Naive thymus-derived CD4-positive, alpha-beta T cell (primary cell): ENCODE measurements at regions not wholly inside any gene's neighbourhood (a gene's known extent, or its start where the extent isn't known, plus 50 kb on each side); places are given as distances from the start of the nearest gene placed in this dataset.

Experiments
- ATAC-seq: fragments of 150-1000 bp; cut with Tn5 transposase; 2 replicates; pipeline ENCODE4 v1.10.0; 2021; ENCODE audit warnings: mild to moderate bottlenecking, moderate library complexity
- CTCF ChIA-PET: fragments of 350-600 bp; sonication (Branson Sonifier 250); formaldehyde crosslinking; loops from one replicate; lab custom pipeline; 2021; ENCODE audit warnings: antibody characterized with exemption; lab: Charles Lee
- POLR2A ChIA-PET: fragments of 350-600 bp; sonication (Branson Sonifier 250); formaldehyde crosslinking; loops from one replicate; lab custom pipeline; 2021; ENCODE audit warnings: antibody characterized with exemption, inconsistent platforms; lab: Charles Lee
- DNase-seq, 9 donors: peaks; one replicate each; pipeline versions ENCODE4 v3.0.0 to v3.0.0-alpha.2; 2020 to 2022; ENCODE audit warnings: mixed read lengths in 1 of 9
- H3K27ac ChIP-seq: one replicate; pipeline ENCODE4 v1.7.0; 2013; ENCODE audit warnings: mild to moderate bottlenecking, low read depth, low read length, moderate library complexity
- H3K27me3 ChIP-seq, 2 donors: one replicate each; pipeline ENCODE4 v1.7.0; 2013; ENCODE audit warnings: low read length in 2 of 2, mild to moderate bottlenecking in 2 of 2, moderate library complexity in 2 of 2; ENCODE audit not compliant: control insufficient read depth in 2 of 2, insufficient read depth in 2 of 2
- H3K36me3 ChIP-seq, 3 experiments: 1 replicate in 2 of 3; 2 replicates in 1 of 3; pipeline ENCODE4 v1.7.0; 2013; ENCODE audit warnings: low read length in 3 of 3, mild to moderate bottlenecking in 3 of 3, moderate library complexity in 1 of 3; ENCODE audit not compliant: insufficient read depth in 3 of 3, control insufficient read depth in 2 of 3
- H3K4me1 ChIP-seq, 2 donors: one replicate each; pipeline ENCODE4 v1.7.0; 2013; ENCODE audit warnings: low read length in 2 of 2, mild to moderate bottlenecking in 2 of 2, moderate library complexity in 1 of 2; ENCODE audit not compliant: control insufficient read depth in 2 of 2, insufficient read depth in 2 of 2
- H3K4me3 ChIP-seq: 2 replicates; pipeline ENCODE4 v1.7.0; 2013; ENCODE audit warnings: mild to moderate bottlenecking, low read length
- H3K9me3 ChIP-seq, 3 experiments: 1 replicate in 2 of 3; 2 replicates in 1 of 3; pipeline ENCODE4 v1.7.0; 2013; ENCODE audit warnings: low read length in 3 of 3; ENCODE audit not compliant: control insufficient read depth in 2 of 3
- H3K27ac Mint-ChIP-seq, 9 donors: one replicate each; pipeline ENCODE4 v1.8.0; 2020 to 2022; ENCODE audit warnings: mixed read lengths in 9 of 9, mild to moderate bottlenecking in 8 of 9, moderate library complexity in 5 of 9, inconsistent platforms in 2 of 9
- H3K27me3 Mint-ChIP-seq, 5 donors: one replicate each; pipeline ENCODE4 v1.8.0; 2021 to 2022; ENCODE audit warnings: mixed read lengths in 5 of 5, mild to moderate bottlenecking in 1 of 5
- H3K36me3 Mint-ChIP-seq, 5 donors: one replicate each; pipeline ENCODE4 v1.8.0; 2020 to 2022; ENCODE audit warnings: mixed read lengths in 5 of 5, mild to moderate bottlenecking in 3 of 5, inconsistent platforms in 1 of 5
- H3K4me1 Mint-ChIP-seq, 7 donors: one replicate each; pipeline ENCODE4 v1.8.0; 2020 to 2022; ENCODE audit warnings: mixed read lengths in 7 of 7, mild to moderate bottlenecking in 3 of 7, inconsistent platforms in 1 of 7
- H3K4me3 Mint-ChIP-seq, 10 donors: one replicate each; pipeline ENCODE4 v1.8.0; 2020 to 2022; ENCODE audit warnings: mild to moderate bottlenecking in 10 of 10, mixed read lengths in 10 of 10, moderate library complexity in 6 of 10, inconsistent platforms in 2 of 10
- H3K9me3 Mint-ChIP-seq, 11 donors: one replicate each; pipeline ENCODE4 v1.8.0; 2020 to 2022; ENCODE audit warnings: mixed read lengths in 11 of 11, mild to moderate bottlenecking in 4 of 11, inconsistent platforms in 1 of 11, moderate library complexity in 1 of 11
- intact Hi-C, 2 donors: fragments of 100-400 bp; cut with micrococcal nuclease; formaldehyde crosslinking; loops; one replicate each; pipeline ENCODE4 v1.15.1; 2023

- Histone ChIP-seq H3K4me1 (no peaks in the 10 kb centered on the region), H3K27me3 (no peaks in the 10 kb centered on the region), H3K27ac (no peak overlapping the region), H3K4me3 (no peak overlapping the region), H3K36me3 (no peaks in the 10 kb centered on the region), H3K9me3 (no peaks in the 10 kb centered on the region)
- Mint-ChIP-seq H3K4me1 (no peaks in the 10 kb centered on the region), H3K9me3 (peaks cover 0 to 14% (median 3%) of the 10 kb centered on the region in 11 donors), H3K4me3 (no peak overlapping the region), H3K27ac (no peak overlapping the region), H3K36me3 (peaks cover 0 to 4% (median 0%) of the 10 kb centered on the region in 5 donors), H3K27me3 (peaks cover 0 to 29% (median 21%) of the 10 kb centered on the region in 5 donors)
- no peak for DNase-seq
- POLR2A ChIA-PET = no interaction called here
- intact Hi-C loops = no loop called here
- CTCF ChIA-PET = no interaction called here
- no peak for ATAC-seq
Measured at GRCh38 chr14:76599141-76599540, 162.1 kb upstream of the VASH1 start.

- Histone ChIP-seq H3K36me3 (no peaks in the 10 kb centered on the region), H3K9me3 (no peaks in the 10 kb centered on the region), H3K27me3 (no peaks in the 10 kb centered on the region), H3K4me1 (no peaks in the 10 kb centered on the region), H3K4me3 (no peak overlapping the region), H3K27ac (no peak overlapping the region)
- Mint-ChIP-seq H3K4me3 (no peak overlapping the region), H3K9me3 (peaks cover 0 to 14% (median 3%) of the 10 kb centered on the region in 11 donors), H3K27ac (no peak overlapping the region), H3K27me3 (peaks cover 0 to 32% (median 22%) of the 10 kb centered on the region in 5 donors), H3K36me3 (peaks cover 0 to 4% (median 0%) of the 10 kb centered on the region in 5 donors), H3K4me1 (no peaks in the 10 kb centered on the region)
- no peak for DNase-seq
- ChIA-PET CTCF (no interaction called here), POLR2A (no interaction called here)
- intact Hi-C loops = no loop called here
- ATAC-seq = no peak
Measured at GRCh38 chr14:76599559-76600287, 161.5 kb upstream of the VASH1 start.

- intact Hi-C loops = no loop called here
Measured at GRCh38 chr14:76603713-76604112, 157.6 kb upstream of the VASH1 start.

GRCh38 chr14:76607510-76607909, 153.8 kb upstream of the VASH1 start:
- DNase-seq (no peak), ATAC-seq (no peak)
- ChIA-PET CTCF (no interaction called here), POLR2A (no interaction called here)
- H3K4me3 ChIP-seq = no peak overlapping the region
- H3K27me3 ChIP-seq = no peaks in the 10 kb centered on the region
- H3K27ac ChIP-seq = no peak overlapping the region
- H3K4me3 Mint-ChIP-seq = no peak overlapping the region
- H3K4me1 ChIP-seq = no peaks in the 10 kb centered on the region
- no peaks in the 10 kb centered on the region for H3K9me3 ChIP-seq
- H3K36me3 Mint-ChIP-seq = no peaks in the 10 kb centered on the region
- intact Hi-C loops = no loop called here
- H3K27me3 Mint-ChIP-seq = peaks cover 4 to 54% (median 39%) of the 10 kb centered on the region in 5 donors
- no peaks in the 10 kb centered on the region for H3K4me1 Mint-ChIP-seq
- H3K36me3 ChIP-seq = no peaks in the 10 kb centered on the region
- H3K9me3 Mint-ChIP-seq = peaks cover 0 to 3% (median 0%) of the 10 kb centered on the region in 11 donors
- H3K27ac Mint-ChIP-seq = peak overlapping the region in 1 of 9 donors; percentile 4

More at GRCh38 chr14:76603713-76604112, 157.6 kb upstream of the VASH1 start:
- ATAC-seq (no peak), DNase-seq (no peak)
- Mint-ChIP-seq H3K9me3 (peaks cover 0 to 15% (median 3%) of the 10 kb centered on the region in 11 donors), H3K4me3 (no peak overlapping the region), H3K27me3 (peaks cover 0 to 50% (median 36%) of the 10 kb centered on the region in 5 donors), H3K4me1 (no peaks in the 10 kb centered on the region), H3K27ac (no peak overlapping the region), H3K36me3 (peaks cover 0 to 4% (median 0%) of the 10 kb centered on the region in 5 donors)
- ChIA-PET POLR2A (no interaction called here), CTCF (no interaction called here)
- Histone ChIP-seq H3K4me3 (no peak overlapping the region), H3K27ac (no peak overlapping the region), H3K36me3 (no peaks in the 10 kb centered on the region), H3K9me3 (no peaks in the 10 kb centered on the region), H3K27me3 (no peaks in the 10 kb centered on the region), H3K4me1 (no peaks in the 10 kb centered on the region)

GRCh38 chr14:76612654-76613053, 148.6 kb upstream of the VASH1 start:
- Histone ChIP-seq H3K4me3 (no peak overlapping the region), H3K27ac (no peak overlapping the region), H3K4me1 (no peaks in the 10 kb centered on the region), H3K36me3 (no peaks in the 10 kb centered on the region), H3K27me3 (no peaks in the 10 kb centered on the region), H3K9me3 (peaks cover 0 to 8% (median 0%) of the 10 kb centered on the region in 3 experiments)
- Mint-ChIP-seq H3K9me3 (peaks cover 5 to 24% (median 15%) of the 10 kb centered on the region in 11 donors), H3K36me3 (peaks cover 0 to 7% (median 3%) of the 10 kb centered on the region in 5 donors), H3K4me3 (no peak overlapping the region), H3K27ac (no peak overlapping the region), H3K27me3 (peaks cover 4 to 28% (median 14%) of the 10 kb centered on the region in 5 donors), H3K4me1 (no peaks in the 10 kb centered on the region)
- intact Hi-C loops = no loop called here
- DNase-seq = no peak
- ChIA-PET CTCF (no interaction called here), POLR2A (no interaction called here)
- no peak for ATAC-seq

GRCh38 chr14:76613616-76614015, 147.7 kb upstream of the VASH1 start:
- ChIA-PET CTCF (no interaction called here), POLR2A (no interaction called here)
- no peak for ATAC-seq
- peaks cover 0 to 7% (median 3%) of the 10 kb centered on the region in 5 donors for H3K36me3 Mint-ChIP-seq
- H3K9me3 Mint-ChIP-seq = peaks cover 5 to 33% (median 16%) of the 10 kb centered on the region in 11 donors
- Histone ChIP-seq H3K27me3 (no peaks in the 10 kb centered on the region), H3K4me1 (no peaks in the 10 kb centered on the region), H3K27ac (no peak overlapping the region), H3K9me3 (peaks cover 0 to 14% (median 3%) of the 10 kb centered on the region in 3 experiments), H3K4me3 (no peak overlapping the region), H3K36me3 (no peaks in the 10 kb centered on the region)
- no peak for DNase-seq
- peaks cover 4 to 24% (median 11%) of the 10 kb centered on the region in 5 donors for H3K27me3 Mint-ChIP-seq
- H3K4me3 Mint-ChIP-seq = no peak overlapping the region
- no peak overlapping the region for H3K27ac Mint-ChIP-seq
- intact Hi-C loops = no loop called here
- H3K4me1 Mint-ChIP-seq = no peaks in the 10 kb centered on the region

GRCh38 chr14:76615331-76615730, 145.9 kb upstream of the VASH1 start:
- intact Hi-C loops = no loop called here
- ATAC-seq = no peak
- POLR2A ChIA-PET = no interaction called here

More at GRCh38 chr14:76615331-76615730, 145.9 kb upstream of the VASH1 start:
- Mint-ChIP-seq H3K4me3 (no peak overlapping the region), H3K9me3 (peaks cover 6 to 42% (median 24%) of the 10 kb centered on the region in 11 donors), H3K27ac (no peak overlapping the region), H3K36me3 (peaks cover 0 to 7% (median 3%) of the 10 kb centered on the region in 5 donors), H3K27me3 (peaks cover 4 to 27% (median 11%) of the 10 kb centered on the region in 5 donors), H3K4me1 (no peaks in the 10 kb centered on the region)
- Histone ChIP-seq H3K9me3 (peaks cover 0 to 14% (median 3%) of the 10 kb centered on the region in 3 experiments), H3K36me3 (no peaks in the 10 kb centered on the region), H3K4me1 (no peaks in the 10 kb centered on the region), H3K27ac (no peak overlapping the region), H3K27me3 (no peaks in the 10 kb centered on the region), H3K4me3 (no peak overlapping the region)
- DNase-seq = no peak
- CTCF ChIA-PET = no interaction called here
